HCT116 (cell line): ENCODE measurements at regions not wholly inside any gene's neighbourhood (a gene's known extent, or its start where the extent isn't known, plus 50 kb on each side); places are given as distances from the start of the nearest gene placed in this dataset.

Source experiments
- ATAC-seq: fragments of 200-7000 bp; cut with Tn5 transposase; 2 replicates; pipeline ENCODE4 v1.9.1; 2020; ENCODE audit warnings: mild to moderate bottlenecking, moderate library complexity
- BruUV-seq: library from RNA; stranded (reverse); fragments of 400-500 nt; replicated peaks from 2 replicates; lab custom pipeline; 2021; lab: Mats Ljungman, UMichigan
- CTCF ChIA-PET: fragments of 300-600 bp; sonication (Branson Sonifier 250); formaldehyde crosslinking; loops from one replicate; lab custom pipeline; 2021; ENCODE audit warnings: antibody characterized with exemption; lab: Charles Lee
- POLR2A ChIA-PET: fragments of 300-600, 350-600 bp; sonication (Branson Sonifier 250); formaldehyde crosslinking; loops from one replicate; lab custom pipeline; 2021; ENCODE audit warnings: antibody characterized with exemption; lab: Charles Lee
- RAD21 ChIA-PET, 2 experiments: fragments of 300-600 bp; sonication (Branson Sonifier 250); formaldehyde crosslinking; loops; one replicate each; lab custom pipeline; 2023; ENCODE audit warnings: low total read pairs in 2 of 2; ENCODE audit not compliant: uncharacterized antibody in 2 of 2, unreplicated experiment in 2 of 2, low non-redundant PET in 1 of 2; lab: Charles Lee
- DNase-seq: peaks from one replicate; pipeline ENCODE4 v3.0.0-alpha.2; 2010; ENCODE audit warnings: low read depth, low spot score
- H2AFZ ChIP-seq: fragments of 200-600 bp; shearing (Covaris generic), sonication (generic); 2 replicates; pipeline ENCODE4 v1.6.1; 2017; ENCODE audit warnings: low read depth, mixed run types, mixed read lengths, antibody characterized with exemption, low read length; ENCODE audit not compliant: poor library complexity, severe bottlenecking
- H3K27ac ChIP-seq: 2 replicates; pipeline ENCODE4 v1.5.1; 2012; ENCODE audit warnings: low read depth, low read length
- H3K27me3 ChIP-seq: fragments of 200-600 bp; sonication (generic); 2 replicates; pipeline ENCODE4 v1.6.1; 2016; ENCODE audit warnings: mixed run types, low read length, mixed read lengths; ENCODE audit not compliant: insufficient read depth
- H3K36me3 ChIP-seq, 2 experiments: fragments of 200-500 bp in 1 of 2; fragments of 200-600 bp in 1 of 2; sonication (Bioruptor generic) in 1 of 2; sonication (generic) in 1 of 2; 2 replicates each; pipeline versions ENCODE4 v1.5.1 to v1.6.1; 2014 to 2016; ENCODE audit warnings: low read length in 2 of 2, inconsistent platforms in 1 of 2, mixed read lengths in 1 of 2, mixed run types in 1 of 2; ENCODE audit not compliant: insufficient read depth in 2 of 2, control insufficient read depth in 1 of 2
- H3K4me1 ChIP-seq, 2 experiments: fragments of 200-600 bp in 1 of 2; sonication (generic) in 1 of 2; 2 replicates each; pipeline versions ENCODE4 v1.5.1 to v1.6.1; 2012 to 2017; ENCODE audit warnings: low read length in 2 of 2, inconsistent platforms in 1 of 2, mild to moderate bottlenecking in 1 of 2, mixed read lengths in 1 of 2, mixed run types in 1 of 2, moderate library complexity in 1 of 2; ENCODE audit not compliant: insufficient read depth in 2 of 2, control insufficient read depth in 1 of 2
- H3K4me2 ChIP-seq: fragments of 200-600 bp; sonication (generic); 2 replicates; pipeline ENCODE4 v1.6.1; 2017; ENCODE audit warnings: mixed run types, low read length, mixed read lengths
- H3K4me3 ChIP-seq, 2 experiments: fragments of 200-600 bp in 1 of 2; sonication (generic) in 1 of 2; replicated peaks in 1 of 2; 2 replicates each; pipeline ENCODE4 v1.5.1; 2011 to 2016; ENCODE audit warnings: low read length in 2 of 2, control low read depth in 1 of 2, low read depth in 1 of 2, mild to moderate bottlenecking in 1 of 2, mixed read lengths in 1 of 2, mixed run types in 1 of 2
- H3K79me2 ChIP-seq: fragments of 200-600 bp; sonication (generic); 2 replicates; pipeline ENCODE4 v1.6.1; 2017; ENCODE audit warnings: mild to moderate bottlenecking, mixed run types, low read length, moderate library complexity, mixed read lengths; ENCODE audit not compliant: insufficient read depth
- H3K9ac ChIP-seq: fragments of 200-600 bp; sonication (generic); 2 replicates; pipeline ENCODE4 v1.6.1; 2016; ENCODE audit warnings: low read length, mixed read lengths
- H3K9me2 ChIP-seq: fragments of 200-600 bp; sonication (generic), shearing (Covaris generic); 2 replicates; pipeline ENCODE4 v1.6.1; 2017; ENCODE audit warnings: mixed run types, mild to moderate bottlenecking, moderate library complexity; ENCODE audit not compliant: insufficient read depth
- H3K9me3 ChIP-seq, 2 experiments: fragments of 200-500 bp in 1 of 2; fragments of 200-600 bp in 1 of 2; sonication (Bioruptor generic) in 1 of 2; sonication (generic) in 1 of 2; 2 replicates each; pipeline ENCODE4 v1.6.1; 2014 to 2017; ENCODE audit warnings: low read length in 2 of 2, mixed read lengths in 2 of 2, inconsistent platforms in 1 of 2, low read depth in 1 of 2, mild to moderate bottlenecking in 1 of 2, mixed run types in 1 of 2, moderate library complexity in 1 of 2; ENCODE audit not compliant: control insufficient read depth in 1 of 2, insufficient read depth in 1 of 2
- H4K20me1 ChIP-seq: fragments of 200-600 bp; sonication (generic), shearing (Covaris generic); 2 replicates; pipeline ENCODE4 v1.6.1; 2017; ENCODE audit warnings: mixed run types, mild to moderate bottlenecking, moderate library complexity; ENCODE audit not compliant: insufficient read depth
- CBX3 ChIP-seq: IDR thresholded peaks from 2 replicates; pipeline ENCODE4 v1.6.1; 2012; ENCODE audit warnings: low read depth
- CEBPB ChIP-seq: IDR thresholded peaks from 2 replicates; pipeline ENCODE4 v1.6.1; 2012; ENCODE audit warnings: low read depth
- CTCF ChIP-seq, 3 experiments: fragments of 200-600 bp in 1 of 3; sonication (generic) in 1 of 3; IDR thresholded peaks in 2 of 3; conservative IDR thresholded peaks in 1 of 3; 2 replicates each; pipeline ENCODE4 v1.5.1; 2012 to 2017; ENCODE audit warnings: low read depth in 2 of 3, low read length in 2 of 3, antibody characterized with exemption in 1 of 3, borderline replicate concordance in 1 of 3, control low read depth in 1 of 3, mild to moderate bottlenecking in 1 of 3, mixed read lengths in 1 of 3, mixed run types in 1 of 3, moderate library complexity in 1 of 3; ENCODE audit not compliant: insufficient read depth in 1 of 3
- EGR1 ChIP-seq: IDR thresholded peaks from 2 replicates; pipeline ENCODE4 v1.6.1; 2012; ENCODE audit warnings: low read depth
- ELF1 ChIP-seq: IDR thresholded peaks from 2 replicates; pipeline ENCODE4 v1.6.1; 2012; ENCODE audit warnings: low read depth, borderline replicate concordance
- EZH2 ChIP-seq: fragments of 200-600 bp; sonication (generic); IDR thresholded peaks from 2 replicates; pipeline ENCODE4 v1.6.1; 2017; ENCODE audit warnings: antibody characterized with exemption, mixed run types
- EZH2phosphoT487 ChIP-seq: fragments of 200-600 bp; IDR thresholded peaks from 2 replicates; pipeline ENCODE4 v1.6.1; 2018; ENCODE audit warnings: antibody characterized with exemption, borderline replicate concordance
- FOSL1 ChIP-seq: IDR thresholded peaks from 2 replicates; pipeline ENCODE4 v1.6.1; 2012; ENCODE audit warnings: low read depth
- JUND ChIP-seq: IDR thresholded peaks from 2 replicates; pipeline ENCODE4 v1.6.1; 2012
- MAX ChIP-seq: IDR thresholded peaks from 2 replicates; pipeline ENCODE4 v1.6.1; 2012
- POLR2A ChIP-seq: IDR thresholded peaks from 2 replicates; pipeline ENCODE4 v1.7.0; 2011; ENCODE audit warnings: borderline replicate concordance; ENCODE audit not compliant: insufficient read depth, insufficient read length; ENCODE audit errors: extremely low read depth
- REST ChIP-seq: IDR thresholded peaks from 2 replicates; pipeline ENCODE4 v1.6.1; 2012; ENCODE audit warnings: low read depth
- SIN3A ChIP-seq: IDR thresholded peaks from 2 replicates; pipeline ENCODE4 v1.6.1; 2012; ENCODE audit warnings: low read depth
- SP1 ChIP-seq: IDR thresholded peaks from 2 replicates; pipeline ENCODE4 v1.6.1; 2012; ENCODE audit warnings: low read depth
- SRF ChIP-seq: IDR thresholded peaks from 2 replicates; pipeline ENCODE4 v1.6.1; 2012; ENCODE audit warnings: low read depth
- TCF7L2 ChIP-seq: IDR thresholded peaks from 2 replicates; pipeline ENCODE4 v1.7.0; 2011; ENCODE audit warnings: borderline replicate concordance, inconsistent platforms; ENCODE audit not compliant: insufficient read depth, insufficient read length; ENCODE audit errors: extremely low read depth
- YY1 ChIP-seq: IDR thresholded peaks from 2 replicates; pipeline ENCODE4 v1.6.1; 2011; ENCODE audit warnings: low read length, low read depth, moderate library complexity, mild to moderate bottlenecking; ENCODE audit not compliant: insufficient replicate concordance; ENCODE audit errors: extremely low read depth
- ZBTB33 ChIP-seq: IDR thresholded peaks from 2 replicates; pipeline ENCODE4 v1.6.1; 2011; ENCODE audit warnings: mild to moderate bottlenecking, low read length, moderate library complexity; ENCODE audit not compliant: insufficient replicate concordance; ENCODE audit errors: extremely low read depth
- intact Hi-C: fragments of 100-400 bp; cut with micrococcal nuclease; formaldehyde crosslinking; loops from 2 replicates; pipeline ENCODE4 v1.10.0; 2022

- Histone ChIP-seq H3K27ac (peak overlapping the region; percentile 70), H3K9ac (peak overlapping the region; percentile 61), H3K9me2 (no peaks in the 10 kb centered on the region), H3K4me2 (peak overlapping the region; percentile 92), H3K4me1 (peaks cover 10 to 25% of the 10 kb centered on the region in 2 experiments), H3K79me2 (peaks cover 39% of the 10 kb centered on the region), H3K9me3 (no peaks in the 10 kb centered on the region), H4K20me1 (no peaks in the 10 kb centered on the region), H2AFZ (peak overlapping the region; percentile 98), H3K36me3 (no peaks in the 10 kb centered on the region), H3K27me3 (no peaks in the 10 kb centered on the region), H3K4me3 (peak overlapping the region; percentile 57 to 64)
- ATAC-seq: peak; percentile 93
- BruUV-seq: no TSS peak
- DNase-seq: peak; percentile 84
- CTCF ChIA-PET: interaction anchor here (0.9 to 1.3 kb wide), 2 partner anchors 23 to 55 kb away, joined by 5 read pairs; partner anchors contain the start of gene ZNF638
- POLR2A ChIA-PET: interaction anchor here (0.6 to 1.7 kb wide), 4 partner anchors 11 to 141 kb away, joined by 3 to 6 read pairs (median 4); no protein-coding TSS in a partner anchor
- intact Hi-C loops: loop anchor here (1.0 kb wide), 1 partner anchor 49 kb away; the partner anchor contains the start of gene PAIP2B
- RAD21 ChIA-PET: no interaction called here
- TF ChIP-seq ZBTB33: no peak
- TF ChIP-seq SRF: no peak
- no peak for TF ChIP-seq FOSL1
- TF ChIP-seq CEBPB: no peak
- TF ChIP-seq SIN3A: peak; percentile 69
- no peak for TF ChIP-seq JUND
- peak; percentile 83 for TF ChIP-seq SP1
- no peak for TF ChIP-seq ELF1
- TF ChIP-seq TCF7L2: no peak
- peak; percentile 98 for TF ChIP-seq MAX
- TF ChIP-seq REST: no peak
- peak; percentile 90 for TF ChIP-seq POLR2A
- TF ChIP-seq EZH2: no peak
- no peak for TF ChIP-seq EZH2phosphoT487
- peak; percentile 73 for TF ChIP-seq EGR1
- peak; percentile 88 for TF ChIP-seq CBX3
- no peak for TF ChIP-seq YY1
- no peak for TF ChIP-seq CTCF (IDR thresholded peaks at IDR 0.05 in 2 of 3, conservative IDR thresholded peaks at IDR 0.05 in 1 of 3; ENCODE audit: borderline replicate concordance in 1 of 3, insufficient read depth in 1 of 3, low read depth in 2 of 3, low read length in 2 of 3)
Observed at GRCh38 chr2:71276311-71277146, 49.6 kb upstream of the PAIP2B start.
